T-cell (primary cell): ENCODE measurements at regions not wholly inside any gene's neighbourhood (a gene's known extent, or its start where the extent isn't known, plus 50 kb on each side); places are given as distances from the start of the nearest gene placed in this dataset.

Experiments
- ATAC-seq, 4 experiments: fragments of 200-7000 bp in 3 of 4; fragments of 150-1000 bp in 1 of 4; cut with Tn5 transposase; replicated peaks in 1 of 4; 1 replicate in 3 of 4; 2 replicates in 1 of 4; pipeline ENCODE4 v1.10.0; 2021; ENCODE audit warnings: moderate library complexity in 3 of 4, mild to moderate bottlenecking in 2 of 4, moderate number of reproducible peaks in 1 of 4
- CTCF ChIA-PET, 2 donors: fragments of 300-600 bp; sonication (Branson Sonifier 250); formaldehyde crosslinking; loops; one replicate each; lab custom pipeline; 2022; ENCODE audit warnings: antibody characterized with exemption in 2 of 2; lab: Charles Lee
- POLR2A ChIA-PET, 2 donors: fragments of 300-600 bp; sonication (Branson Sonifier 250); formaldehyde crosslinking; loops; one replicate each; lab custom pipeline; 2022; ENCODE audit warnings: antibody characterized with exemption in 2 of 2; lab: Charles Lee
- DNase-seq, 35 experiments: peaks; one replicate each; pipeline versions ENCODE4 v3.0.0 to v3.0.0-alpha.2; 2013 to 2023
- H3K27ac ChIP-seq: one replicate; pipeline ENCODE4 v1.5.1; 2013; ENCODE audit warnings: low read length
- H3K27me3 ChIP-seq, 2 experiments: replicated peaks in 1 of 2; 1 replicate in 1 of 2; 2 replicates in 1 of 2; pipeline versions ENCODE4 v1.6.1 to v1.7.0; 2013; ENCODE audit warnings: low read length in 1 of 2, mixed read lengths in 1 of 2; ENCODE audit not compliant: control insufficient read depth in 2 of 2, insufficient read depth in 2 of 2; ENCODE audit errors: extremely low read depth in 1 of 2
- H3K36me3 ChIP-seq, 2 donors: 1 replicate in 1 of 2; 2 replicates in 1 of 2; pipeline versions ENCODE4 v1.6.1 to v1.7.0; 2013; ENCODE audit warnings: low read length in 1 of 2; ENCODE audit not compliant: control insufficient read depth in 2 of 2, insufficient read depth in 1 of 2; ENCODE audit errors: extremely low read depth in 1 of 2
- H3K4me1 ChIP-seq, 2 experiments: 1 replicate in 1 of 2; 2 replicates in 1 of 2; pipeline versions ENCODE4 v1.6.1 to v1.7.0; 2013; ENCODE audit warnings: low read length in 2 of 2, mixed read lengths in 1 of 2; ENCODE audit not compliant: insufficient read depth in 2 of 2, control insufficient read depth in 1 of 2; ENCODE audit errors: extremely low read depth in 1 of 2
- H3K4me3 ChIP-seq, 2 donors: 1 replicate in 1 of 2; 2 replicates in 1 of 2; pipeline versions ENCODE4 v1.5.1 to v1.7.0; 2013; ENCODE audit warnings: mild to moderate bottlenecking in 2 of 2, low read length in 1 of 2, moderate library complexity in 1 of 2; ENCODE audit not compliant: control insufficient read depth in 1 of 2; ENCODE audit errors: extremely low read depth in 1 of 2
- H3K9me3 ChIP-seq: 2 replicates; pipeline ENCODE4 v1.7.0; 2013
- H3K27ac Mint-ChIP-seq, 2 donors: one replicate each; pipeline ENCODE4 v1.8.0; 2020 to 2021; ENCODE audit warnings: mild to moderate bottlenecking in 2 of 2, mixed read lengths in 2 of 2
- H3K27me3 Mint-ChIP-seq, 2 donors: one replicate each; pipeline ENCODE4 v1.8.0; 2021 to 2022; ENCODE audit warnings: mixed read lengths in 2 of 2
- H3K36me3 Mint-ChIP-seq: one replicate; pipeline ENCODE4 v1.8.0; 2021; ENCODE audit warnings: mixed read lengths
- H3K4me1 Mint-ChIP-seq, 3 donors: one replicate each; pipeline ENCODE4 v1.8.0; 2020 to 2022; ENCODE audit warnings: mixed read lengths in 3 of 3, mild to moderate bottlenecking in 1 of 3
- H3K4me3 Mint-ChIP-seq, 3 donors: one replicate each; pipeline ENCODE4 v1.8.0; 2020 to 2022; ENCODE audit warnings: mild to moderate bottlenecking in 3 of 3, mixed read lengths in 3 of 3, moderate library complexity in 3 of 3
- H3K9me3 Mint-ChIP-seq, 3 donors: one replicate each; pipeline ENCODE4 v1.8.0; 2020 to 2022; ENCODE audit warnings: mixed read lengths in 3 of 3
- WGBS: methylation state at CpG from one replicate; pipeline ENCODE4 v1.1.5; 2013; ENCODE audit warnings: missing lambda C conversion rate; ENCODE audit not compliant: insufficient coverage; 5-methylcytosine and 5-hydroxymethylcytosine counted together

DNA sequence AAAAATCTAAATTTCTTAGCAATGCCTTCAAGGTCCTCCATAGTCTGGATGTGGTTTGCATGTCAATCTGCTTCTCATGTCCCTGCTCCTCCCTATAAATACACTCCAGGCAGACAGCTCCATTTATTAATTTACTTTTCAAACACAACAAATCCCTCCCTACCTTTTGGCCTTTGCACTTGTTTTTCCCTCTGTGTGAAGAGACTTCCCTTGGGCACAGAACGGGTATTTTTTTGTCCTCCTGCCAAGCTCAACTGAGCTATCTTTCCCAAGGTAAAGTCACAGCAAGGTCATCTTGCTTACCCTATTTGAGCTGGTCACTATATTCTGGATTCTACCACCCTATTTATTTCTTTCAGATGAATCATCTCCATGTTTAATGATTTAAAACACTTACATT, 159.6 kb upstream of the ANKH start:
- H3K27me3 ChIP-seq = peaks cover 4 to 7% of the 10 kb centered on the region in 2 experiments
- no peaks in the 10 kb centered on the region for H3K4me1 Mint-ChIP-seq
- no peaks in the 10 kb centered on the region for H3K4me1 ChIP-seq
- no peaks in the 10 kb centered on the region for H3K36me3 Mint-ChIP-seq
- ChIA-PET CTCF (interaction anchor here in 1 of 2 donors (0.6 kb wide), 1 partner anchor 659 kb away, joined by 4 read pairs; no protein-coding TSS in a partner anchor), POLR2A (no interaction called here)
- no peaks in the 10 kb centered on the region for H3K9me3 ChIP-seq
- ATAC-seq = no peak
- WGBS = 67% methylated on average over 1 of the region's 1 CpG
- H3K4me3 ChIP-seq = no peak overlapping the region
- peaks cover 0 to 5% (median 0%) of the 10 kb centered on the region in 3 donors for H3K9me3 Mint-ChIP-seq
- no peak overlapping the region for H3K4me3 Mint-ChIP-seq
- H3K27ac Mint-ChIP-seq = no peak overlapping the region
- H3K27me3 Mint-ChIP-seq = peaks cover 37 to 44% of the 10 kb centered on the region in 2 donors
- no peak for DNase-seq
- H3K36me3 ChIP-seq = no peaks in the 10 kb centered on the region
- H3K27ac ChIP-seq = no peak overlapping the region

DNA sequence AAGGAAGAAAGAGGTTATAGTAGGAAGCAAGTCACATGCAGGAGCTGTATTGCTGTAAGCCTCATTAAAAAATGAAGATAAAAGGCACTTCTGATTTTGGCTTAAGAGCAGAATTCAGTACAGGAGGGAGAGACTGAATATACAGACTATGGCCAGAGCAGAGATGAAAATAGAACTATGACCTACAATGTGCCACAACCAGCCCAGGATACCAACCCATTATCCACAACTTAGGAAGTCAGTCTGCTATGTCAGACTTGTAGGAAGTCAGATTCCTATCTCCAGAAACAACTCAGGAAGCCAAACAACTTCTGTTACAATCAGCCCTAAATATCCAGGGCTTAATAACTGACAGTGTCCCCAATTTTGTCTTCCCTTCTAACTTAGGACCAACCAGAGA, 156.2 kb upstream of the ANKH start:
- Histone ChIP-seq H3K36me3 (no peaks in the 10 kb centered on the region), H3K4me3 (no peak overlapping the region), H3K27ac (no peak overlapping the region), H3K4me1 (no peaks in the 10 kb centered on the region), H3K27me3 (peaks cover 4 to 6% of the 10 kb centered on the region in 2 experiments), H3K9me3 (no peaks in the 10 kb centered on the region)
- H3K36me3 Mint-ChIP-seq = no peaks in the 10 kb centered on the region
- no peak overlapping the region for H3K4me3 Mint-ChIP-seq
- peaks cover 0 to 5% (median 0%) of the 10 kb centered on the region in 3 donors for H3K9me3 Mint-ChIP-seq
- DNase-seq (no peak), ATAC-seq (no peak)
- no peak overlapping the region for H3K27ac Mint-ChIP-seq
- ChIA-PET POLR2A (no interaction called here), CTCF (interaction anchor here in 1 of 2 donors (1.2 kb wide), 1 partner anchor 13 kb away, joined by 4 read pairs; no protein-coding TSS in a partner anchor)
- no peaks in the 10 kb centered on the region for H3K4me1 Mint-ChIP-seq
- H3K27me3 Mint-ChIP-seq = peaks cover 37 to 41% of the 10 kb centered on the region in 2 donors

- no peaks in the 10 kb centered on the region for H3K36me3 ChIP-seq
- no peaks in the 10 kb centered on the region for H3K9me3 ChIP-seq
- H3K27me3 Mint-ChIP-seq = peaks cover 38 to 39% of the 10 kb centered on the region in 2 donors
- H3K4me1 ChIP-seq = no peaks in the 10 kb centered on the region
- no peak overlapping the region for H3K4me3 ChIP-seq
- ChIA-PET POLR2A (no interaction called here), CTCF (interaction anchor here in 1 of 2 donors (1.2 kb wide), 1 partner anchor 13 kb away, joined by 4 read pairs; no protein-coding TSS in a partner anchor)
- DNase-seq (no peak), ATAC-seq (no peak)
- H3K9me3 Mint-ChIP-seq = peaks cover 0 to 5% (median 0%) of the 10 kb centered on the region in 3 donors
- no peak overlapping the region for H3K4me3 Mint-ChIP-seq
- no peak overlapping the region for H3K27ac ChIP-seq
- H3K27me3 ChIP-seq = peaks cover 4 to 8% of the 10 kb centered on the region in 2 experiments
- H3K27ac Mint-ChIP-seq = no peak overlapping the region
- WGBS = 41% methylated on average over 5 of the region's 6 CpGs
- H3K4me1 Mint-ChIP-seq = no peaks in the 10 kb centered on the region
- no peaks in the 10 kb centered on the region for H3K36me3 Mint-ChIP-seq
These were observed 155.4 kb upstream of the ANKH start for GRCh38 chr5:15026944-15027343.

- Histone ChIP-seq H3K27ac (no peak overlapping the region), H3K9me3 (no peaks in the 10 kb centered on the region), H3K36me3 (no peaks in the 10 kb centered on the region), H3K4me3 (no peak overlapping the region), H3K27me3 (peaks cover 3 to 8% of the 10 kb centered on the region in 2 experiments), H3K4me1 (no peaks in the 10 kb centered on the region)
- POLR2A ChIA-PET = no interaction called here
- H3K27ac Mint-ChIP-seq = no peak overlapping the region
- DNase-seq (no peak), ATAC-seq (no peak)
- H3K27me3 Mint-ChIP-seq = peaks cover 35 to 39% of the 10 kb centered on the region in 2 donors
- peaks cover 0 to 5% (median 0%) of the 10 kb centered on the region in 3 donors for H3K9me3 Mint-ChIP-seq
- 80% methylated on average over 1 of the region's 9 CpGs for WGBS
- H3K4me3 Mint-ChIP-seq = no peak overlapping the region
- CTCF ChIA-PET = no interaction called here
- no peaks in the 10 kb centered on the region for H3K4me1 Mint-ChIP-seq
- no peaks in the 10 kb centered on the region for H3K36me3 Mint-ChIP-seq
These were observed 154.7 kb upstream of the ANKH start for GRCh38 chr5:15026011-15026893.

- 86% methylated on average over 4 of the region's 5 CpGs for WGBS
- no peak overlapping the region for H3K27ac Mint-ChIP-seq
- peaks cover 0 to 5% (median 0%) of the 10 kb centered on the region in 3 donors for H3K9me3 Mint-ChIP-seq
- H3K4me1 Mint-ChIP-seq = no peaks in the 10 kb centered on the region
- Histone ChIP-seq H3K27me3 (peaks cover 0 to 8% of the 10 kb centered on the region in 2 experiments), H3K27ac (no peak overlapping the region), H3K4me1 (no peaks in the 10 kb centered on the region), H3K9me3 (no peaks in the 10 kb centered on the region), H3K36me3 (no peaks in the 10 kb centered on the region), H3K4me3 (no peak overlapping the region)
- no peak for DNase-seq
- no peak overlapping the region for H3K4me3 Mint-ChIP-seq
- POLR2A ChIA-PET = no interaction called here
- no peak for ATAC-seq
- no peaks in the 10 kb centered on the region for H3K36me3 Mint-ChIP-seq
- CTCF ChIA-PET = no interaction called here
- peaks cover 26 to 31% of the 10 kb centered on the region in 2 donors for H3K27me3 Mint-ChIP-seq
These were observed 152.3 kb upstream of the ANKH start for GRCh38 chr5:15023846-15024245.

DNA sequence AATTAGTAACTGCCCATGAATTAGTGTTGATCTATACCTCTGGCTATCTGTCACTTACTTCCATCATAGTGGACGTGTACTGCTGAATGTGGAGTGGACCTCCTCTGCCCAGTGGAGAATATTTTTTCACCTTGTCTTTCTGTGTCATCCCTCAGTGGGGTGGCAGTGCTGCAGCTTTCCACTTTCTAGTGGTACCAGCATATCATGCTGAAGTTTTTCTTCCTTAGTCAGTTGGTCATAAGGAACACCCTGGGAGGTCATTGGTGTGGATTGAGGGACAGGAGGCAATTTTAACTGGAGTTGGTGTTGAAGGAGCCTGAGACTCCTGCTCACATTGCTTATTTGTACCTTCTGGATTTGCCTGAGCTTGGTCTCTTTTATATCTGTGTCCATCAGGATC, 151.7 kb upstream of the ANKH start:
- Histone ChIP-seq H3K27me3 (peaks cover 0 to 8% of the 10 kb centered on the region in 2 experiments), H3K36me3 (no peaks in the 10 kb centered on the region), H3K4me3 (no peak overlapping the region), H3K27ac (no peak overlapping the region), H3K4me1 (no peaks in the 10 kb centered on the region), H3K9me3 (no peaks in the 10 kb centered on the region)
- peaks cover 26% of the 10 kb centered on the region in 2 donors for H3K27me3 Mint-ChIP-seq
- peaks cover 0 to 5% (median 0%) of the 10 kb centered on the region in 3 donors for H3K9me3 Mint-ChIP-seq
- POLR2A ChIA-PET = no interaction called here
- no CpG with 5 or more reads among the region's 1 CpG for WGBS
- CTCF ChIA-PET = no interaction called here
- H3K36me3 Mint-ChIP-seq = no peaks in the 10 kb centered on the region
- no peak overlapping the region for H3K4me3 Mint-ChIP-seq
- ATAC-seq = no peak
- no peak overlapping the region for H3K27ac Mint-ChIP-seq
- no peak for DNase-seq
- no peaks in the 10 kb centered on the region for H3K4me1 Mint-ChIP-seq
